GM12874 (cell line): ENCODE measurements at regions not wholly inside any gene's neighbourhood (a gene's known extent, or its start where the extent isn't known, plus 50 kb on each side); places are given as distances from the start of the nearest gene placed in this dataset.

Source experiments
- CTCF ChIP-seq: IDR thresholded peaks from 2 replicates; pipeline ENCODE4 v1.5.1; 2011; ENCODE audit warnings: low read depth, mild to moderate bottlenecking, control low read depth, low read length, moderate library complexity; ENCODE audit not compliant: insufficient read depth

DNA sequence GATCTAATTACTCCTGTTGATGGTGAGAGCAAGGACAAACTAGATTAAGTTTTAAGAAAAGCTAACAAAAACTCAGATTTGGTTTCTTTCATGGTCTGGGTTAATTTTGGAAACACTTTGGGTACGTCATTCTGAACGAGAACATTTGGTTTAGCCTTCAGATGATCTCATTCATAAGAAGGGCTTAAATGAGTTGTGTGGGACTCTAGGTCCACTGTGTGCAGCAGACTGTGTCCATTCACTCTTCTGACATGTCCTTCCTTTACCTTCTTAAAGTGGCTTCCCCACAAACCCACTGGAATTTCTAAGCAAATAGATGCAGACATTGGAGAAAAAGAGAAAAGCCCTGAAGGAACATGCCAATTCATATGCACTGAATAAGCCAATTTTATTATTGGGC, 96.8 kb downstream of the FBXO4 start:
- TF ChIP-seq CTCF = no peak

DNA sequence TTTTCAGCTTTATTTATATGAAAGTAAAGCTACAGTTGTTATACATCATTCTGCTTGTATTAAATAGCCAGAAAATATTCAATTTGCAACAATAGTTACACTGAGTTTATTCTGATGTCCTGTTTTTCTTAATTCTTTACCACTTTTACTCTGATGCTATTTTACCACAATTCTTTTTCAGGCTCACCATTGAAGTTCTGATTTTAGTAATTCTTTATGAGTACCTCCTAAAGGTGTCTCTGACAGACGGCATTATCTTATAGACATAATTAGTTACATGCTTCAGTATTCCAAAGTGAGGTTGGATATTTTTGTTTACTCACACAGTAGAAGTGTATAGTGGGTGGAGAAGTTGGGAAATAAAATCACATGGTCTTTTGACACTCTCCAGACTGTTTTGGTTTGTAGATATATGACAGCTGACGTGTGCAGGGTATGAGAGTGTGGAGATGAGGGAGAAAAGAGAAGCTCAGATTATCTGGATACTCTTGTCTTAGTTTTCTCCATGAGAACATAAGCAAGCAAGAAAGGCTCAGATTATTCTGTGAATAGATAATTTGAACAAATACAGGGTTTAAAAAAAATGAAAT, 97.4 kb downstream of the FBXO4 start:
- TF ChIP-seq CTCF = no peak

- TF ChIP-seq CTCF = no peak
These were observed 101.4 kb downstream of the FBXO4 start for GRCh38 chr5:42026446-42026845.

- no peak for TF ChIP-seq CTCF
These were observed 107.1 kb downstream of the FBXO4 start for GRCh38 chr5:42032137-42032536.

- TF ChIP-seq CTCF = no peak
These were observed 110.4 kb downstream of the FBXO4 start for GRCh38 chr5:42035526-42035925.

- TF ChIP-seq CTCF = no peak
These were observed 111.3 kb downstream of the FBXO4 start for GRCh38 chr5:42036379-42036778.

- no peak for TF ChIP-seq CTCF
These were observed 112.4 kb downstream of the FBXO4 start for GRCh38 chr5:42037379-42037932.
